ENCODE measurements at regions not wholly inside any gene's neighbourhood (a gene's known extent, or its start where the extent isn't known, plus 50 kb on each side); places are given as distances from the start of the nearest gene placed in this dataset.

DNA sequence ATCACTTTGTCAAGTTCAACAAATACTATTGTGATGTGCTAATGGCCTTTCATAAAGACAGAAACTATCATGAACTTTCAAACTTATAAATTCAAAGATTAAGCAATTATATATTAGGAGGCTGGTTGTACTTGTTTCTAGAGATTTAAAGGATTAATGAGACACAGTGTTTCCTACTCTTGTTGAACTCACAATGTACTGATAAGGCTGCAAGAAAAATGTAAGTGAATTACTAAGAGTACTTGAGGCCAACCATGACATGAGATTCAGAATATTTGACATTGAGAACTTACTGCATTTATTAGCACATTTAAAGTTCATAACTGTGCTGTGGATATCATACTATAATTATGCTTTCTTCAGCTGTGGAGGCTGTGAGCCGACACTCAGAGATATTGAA, 1210.5 kb upstream of the SORCS1 start:
- DNase-seq (ENCODE audit: low read depth in 1 of 2, low spot score in 1 of 2) (no peak), FAIRE-seq (no peak), ATAC-seq (no peak)
- Histone ChIP-seq H3K4me1 (no peaks in the 10 kb centered on the region), H3K9me3 (no peaks in the 10 kb centered on the region; the same call in 2 of the 3 replicates), H3K4me3 (no peak overlapping the region), H3K27ac (no peak overlapping the region), H3K4me2 (no peak overlapping the region)
- CTCF ChIA-PET, result no interaction called here
- POLR2A ChIA-PET, result no interaction called here
- TF ChIP-seq MAZ (IDR thresholded peaks at IDR 0.05; ENCODE audit: borderline replicate concordance, low read depth, low read length), result no peak
- no peak for TF ChIP-seq HOXB5 (CRISPR knock-in tag; IDR thresholded peaks at IDR 0.05)
- no peak for TF ChIP-seq PBX3 (IDR thresholded peaks at IDR 0.05)
- no peak for TF ChIP-seq REST (IDR thresholded peaks at IDR 0.05)
- TF ChIP-seq ELK1 (IDR thresholded peaks at IDR 0.05; ENCODE audit: low read depth, low read length), result no peak
- 0% methylated on average over 1 of the region's 1 CpG for WGBS (ENCODE audit: missing lambda C conversion rate)

DNA sequence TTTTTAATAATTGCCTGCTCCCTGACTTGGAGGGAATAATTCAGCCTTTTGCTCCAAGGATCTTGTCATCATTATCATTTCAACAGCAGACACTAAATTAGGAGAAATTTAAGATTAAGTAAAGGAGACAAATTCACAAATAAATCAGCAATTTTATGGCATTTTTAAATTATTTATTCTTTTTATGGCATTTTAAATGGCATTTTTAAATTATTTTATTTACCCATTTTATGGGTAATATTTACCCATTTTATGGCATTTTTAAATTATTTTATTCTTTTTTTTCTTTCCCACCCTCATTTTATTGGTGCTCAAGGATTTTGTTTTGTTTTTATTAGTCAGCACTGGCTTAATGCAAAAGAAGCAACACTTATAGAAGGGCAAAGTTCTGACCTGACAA, 1201.0 kb upstream of the SORCS1 start:
- no peak for DNase-seq (ENCODE audit: low read depth in 1 of 2, low spot score in 1 of 2)
- Histone ChIP-seq H3K4me2 (no peak overlapping the region), H3K4me1 (no peaks in the 10 kb centered on the region), H3K9me3 (peaks cover 4% of the 10 kb centered on the region; the same call in 2 of the 3 replicates), H3K4me3 (no peak overlapping the region), H3K27ac (no peak overlapping the region)
- POLR2A ChIA-PET, result no interaction called here
- FAIRE-seq, result no peak
- TF ChIP-seq RNF2 (IDR thresholded peaks at IDR 0.05; ENCODE audit: borderline replicate concordance, low read depth) (no peak), PBX3 (IDR thresholded peaks at IDR 0.05) (no peak), CEBPB (IDR thresholded peaks at IDR 0.05) (no peak), EP300 (IDR thresholded peaks at IDR 0.05) (no peak)
- ATAC-seq, result no peak
- CTCF ChIA-PET, result no interaction called here

GRCh38 chr10:108363576-108363975, 1199.1 kb upstream of the SORCS1 start:
- H3K4me3 ChIP-seq, result no peak overlapping the region
- ATAC-seq, result no peak
- H3K4me1 ChIP-seq, result no peaks in the 10 kb centered on the region
- FAIRE-seq, result no peak
- peaks cover 3% of the 10 kb centered on the region; the same call in 2 of the 3 replicates for H3K9me3 ChIP-seq
- no peak for DNase-seq (ENCODE audit: low read depth in 1 of 2, low spot score in 1 of 2)
- 8% methylated on average over 4 of the region's 4 CpGs for WGBS (ENCODE audit: missing lambda C conversion rate)
- H3K4me2 ChIP-seq, result no peak overlapping the region
- H3K27ac ChIP-seq, result no peak overlapping the region
- POLR2A ChIA-PET, result no interaction called here
- CTCF ChIA-PET, result no interaction called here
- TF ChIP-seq BHLHE40 (IDR thresholded peaks at IDR 0.05; ENCODE audit: low read depth, low read length) (no peak), RFX5 (IDR thresholded peaks at IDR 0.05) (no peak), NR3C1 (IDR thresholded peaks at IDR 0.05) (no peak), FOSL2 (IDR thresholded peaks at IDR 0.05) (no peak), FOSL2 (CRISPR knock-in tag; IDR thresholded peaks at IDR 0.05) (no peak), HOXB5 (CRISPR knock-in tag; IDR thresholded peaks at IDR 0.05) (no peak), ELK1 (IDR thresholded peaks at IDR 0.05; ENCODE audit: low read depth, low read length) (no peak), NFE2L2 (conservative IDR thresholded peaks at IDR 0.05; ENCODE audit: low read length) (no peak), REST (IDR thresholded peaks at IDR 0.05) (no peak), KDM1A (IDR thresholded peaks at IDR 0.05; ENCODE audit: low read depth) (no peak), HES2 (IDR thresholded peaks at IDR 0.05) (no peak), FOSB (CRISPR knock-in tag; IDR thresholded peaks at IDR 0.05) (no peak), MAFK (IDR thresholded peaks at IDR 0.05; ENCODE audit: partially characterized antibody) (no peak), POLR2A (IDR thresholded peaks at IDR 0.05; ENCODE audit: low read length) (no peak)
- TF ChIP-seq, protein P1, sequence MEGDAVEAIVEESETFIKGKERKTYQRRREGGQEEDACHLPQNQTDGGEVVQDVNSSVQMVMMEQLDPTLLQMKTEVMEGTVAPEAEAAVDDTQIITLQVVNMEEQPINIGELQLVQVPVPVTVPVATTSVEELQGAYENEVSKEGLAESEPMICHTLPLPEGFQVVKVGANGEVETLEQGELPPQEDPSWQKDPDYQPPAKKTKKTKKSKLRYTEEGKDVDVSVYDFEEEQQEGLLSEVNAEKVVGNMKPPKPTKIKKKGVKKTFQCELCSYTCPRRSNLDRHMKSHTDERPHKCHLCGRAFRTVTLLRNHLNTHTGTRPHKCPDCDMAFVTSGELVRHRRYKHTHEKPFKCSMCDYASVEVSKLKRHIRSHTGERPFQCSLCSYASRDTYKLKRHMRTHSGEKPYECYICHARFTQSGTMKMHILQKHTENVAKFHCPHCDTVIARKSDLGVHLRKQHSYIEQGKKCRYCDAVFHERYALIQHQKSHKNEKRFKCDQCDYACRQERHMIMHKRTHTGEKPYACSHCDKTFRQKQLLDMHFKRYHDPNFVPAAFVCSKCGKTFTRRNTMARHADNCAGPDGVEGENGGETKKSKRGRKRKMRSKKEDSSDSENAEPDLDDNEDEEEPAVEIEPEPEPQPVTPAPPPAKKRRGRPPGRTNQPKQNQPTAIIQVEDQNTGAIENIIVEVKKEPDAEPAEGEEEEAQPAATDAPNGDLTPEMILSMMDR (IDR thresholded peaks at IDR 0.05), result no peak
